ENCODE measurements at regions not wholly inside any gene's neighbourhood (a gene's known extent, or its start where the extent isn't known, plus 50 kb on each side); places are given as distances from the start of the nearest gene placed in this dataset.

- no peak for DNase-seq
These were observed 254.0 kb upstream of the ARGLU1 start for GRCh38 chr13:106821979-106822378.

- no peak for DNase-seq
These were observed 251.7 kb upstream of the ARGLU1 start for GRCh38 chr13:106819413-106820180.

- DNase-seq, result no peak
These were observed 251.0 kb upstream of the ARGLU1 start for GRCh38 chr13:106818971-106819370.

- DNase-seq, result no peak
These were observed 247.6 kb upstream of the ARGLU1 start for GRCh38 chr13:106815545-106815944.

GRCh38 chr13:106814463-106814862, 246.5 kb upstream of the ARGLU1 start:
- no peak for DNase-seq

- DNase-seq, result no peak
These were observed 242.1 kb upstream of the ARGLU1 start for GRCh38 chr13:106810069-106810468.

GRCh38 chr13:106804991-106805390, 237.1 kb upstream of the ARGLU1 start:
- no peak for DNase-seq

GRCh38 chr13:106802917-106803316, 235.0 kb upstream of the ARGLU1 start:
- DNase-seq, result no peak

- DNase-seq, result no peak
These were observed 231.9 kb upstream of the ARGLU1 start for GRCh38 chr13:106799781-106800335.

GRCh38 chr13:106797081-106797640, 229.2 kb upstream of the ARGLU1 start:
- no peak for DNase-seq

- no peak for DNase-seq
These were observed 228.5 kb upstream of the ARGLU1 start for GRCh38 chr13:106796280-106797047.

- DNase-seq, result no peak
These were observed 227.9 kb upstream of the ARGLU1 start for GRCh38 chr13:106795847-106796246.

GRCh38 chr13:106794117-106794516, 226.2 kb upstream of the ARGLU1 start:
- DNase-seq, result no peak

GRCh38 chr13:106789911-106790310, 222.0 kb upstream of the ARGLU1 start:
- DNase-seq, result no peak

GRCh38 chr13:106786006-106786563, 218.1 kb upstream of the ARGLU1 start:
- DNase-seq, result no peak

- DNase-seq, result no peak
These were observed 206.7 kb upstream of the ARGLU1 start for GRCh38 chr13:106774621-106775020.

GRCh38 chr13:106772006-106772601, 204.2 kb upstream of the ARGLU1 start:
- no peak for DNase-seq

- no peak for DNase-seq
These were observed 201.1 kb upstream of the ARGLU1 start for GRCh38 chr13:106768991-106769390.

GRCh38 chr13:106762708-106763107, 194.8 kb upstream of the ARGLU1 start:
- DNase-seq, result no peak

- no peak for DNase-seq
These were observed 188.5 kb upstream of the ARGLU1 start for GRCh38 chr13:106756446-106756845.

- DNase-seq, result no peak
These were observed 187.6 kb upstream of the ARGLU1 start for GRCh38 chr13:106755542-106755941.

- DNase-seq, result no peak
These were observed 185.3 kb upstream of the ARGLU1 start for GRCh38 chr13:106753251-106753650.
